A549 (cell line): ENCODE measurements at regions not wholly inside any gene's neighbourhood (a gene's known extent, or its start where the extent isn't known, plus 50 kb on each side); places are given as distances from the start of the nearest gene placed in this dataset.

Experiments used
- ATAC-seq, 2 experiments: fragments of 200-7000 bp in 1 of 2; fragments of >200 bp in 1 of 2; cut with Nextera tagmentation in 1 of 2; cut with Tn5 transposase in 1 of 2; 3 replicates each; pipeline versions ENCODE4 v1.8.0 to v1.9.1; 2018 to 2020; ENCODE audit warnings: mild to moderate bottlenecking in 1 of 2, moderate library complexity in 1 of 2
- CTCF ChIA-PET: fragments of 300-600 bp; sonication (Branson Sonifier 250); formaldehyde crosslinking; extraction: SDS; loops from one replicate; lab custom pipeline; 2021; ENCODE audit warnings: antibody characterized with exemption, inconsistent platforms; lab: Yijun Ruan, JAX
- POLR2A ChIA-PET: fragments of 350-600 bp; formaldehyde crosslinking; extraction: SDS; loops from one replicate; lab custom pipeline; 2021; ENCODE audit warnings: antibody characterized with exemption, inconsistent platforms; lab: Yijun Ruan, JAX
- DNase-seq, 2 experiments: peaks; one replicate each; pipeline versions ENCODE4 v3.0.0 to v3.0.0-alpha.2; 2011 to 2016; ENCODE audit warnings: low read depth in 1 of 2, low spot score in 1 of 2
- FAIRE-seq: peaks from 2 replicates; lab custom pipeline; 2011; peaks lifted over from hg19 to GRCh38; lab: Jason Lieb, UNC
- H3K27ac ChIP-seq, 2 experiments: fragments of >200 bp; sonication (Bioruptor Twin); formaldehyde crosslinking; 3 replicates each; pipeline ENCODE4 v1.5.1; 2016 to 2017
- H3K4me1 ChIP-seq: fragments of >200 bp; sonication (Bioruptor Twin); formaldehyde crosslinking; 3 replicates; pipeline ENCODE4 v1.6.1; 2016
- H3K4me2 ChIP-seq: fragments of >200 bp; sonication (Bioruptor Twin); formaldehyde crosslinking; 3 replicates; pipeline ENCODE4 v1.6.1; 2016
- H3K4me3 ChIP-seq: fragments of >200 bp; sonication (Bioruptor Twin); formaldehyde crosslinking; 3 replicates; pipeline ENCODE4 v1.5.1; 2016
- H3K9me3 ChIP-seq: fragments of >200 bp; sonication (Bioruptor Twin); formaldehyde crosslinking; 3 replicates; pipeline ENCODE4 v1.6.1; 2016
- CBX8 ChIP-seq: fragments of 200-600 bp; sonication (generic); IDR thresholded peaks from 2 replicates; pipeline ENCODE4 v1.6.1; 2016
- CHD4 ChIP-seq: fragments of 200-600 bp; sonication (generic); IDR thresholded peaks from 2 replicates; pipeline ENCODE4 v1.6.1; 2016; ENCODE audit warnings: antibody characterized with exemption, mild to moderate bottlenecking, borderline replicate concordance
- EHF ChIP-seq: fragments of 250-450 bp; sonication (Bioruptor Pico); IDR thresholded peaks from 2 replicates; pipeline ENCODE4 v1.5.0; 2020; ENCODE audit warnings: mild to moderate bottlenecking
- ESRRA ChIP-seq: fragments of 150-350 bp; IDR thresholded peaks from 2 replicates; pipeline ENCODE4 v1.6.1; 2014; ENCODE audit warnings: mild to moderate bottlenecking, low read length, borderline replicate concordance
- FOSB ChIP-seq: fragments of 250-450 bp; sonication (Bioruptor Pico); IDR thresholded peaks from 2 replicates; pipeline ENCODE4 v1.5.0; 2020; ENCODE audit warnings: mild to moderate bottlenecking, moderate library complexity
- GATA3 ChIP-seq: IDR thresholded peaks from 2 replicates; pipeline ENCODE4 v1.6.1; 2012; ENCODE audit warnings: borderline replicate concordance
- HDAC2 ChIP-seq: fragments of 200-600 bp; sonication (generic); IDR thresholded peaks from 2 replicates; pipeline ENCODE4 v1.6.1; 2016
- HEYL ChIP-seq: fragments of 250-450 bp; sonication (Bioruptor Pico); IDR thresholded peaks from 2 replicates; pipeline ENCODE4 v1.8.0; 2021; ENCODE audit warnings: mild to moderate bottlenecking, moderate library complexity
- HOXA7 ChIP-seq: fragments of 250-450 bp; sonication (Bioruptor Pico); IDR thresholded peaks from 2 replicates; pipeline ENCODE4 v1.5.0; 2020; ENCODE audit warnings: mild to moderate bottlenecking, moderate library complexity
- JUN ChIP-seq, 2 experiments: fragments of >200 bp; sonication (Bioruptor Twin); formaldehyde crosslinking; IDR thresholded peaks; 2 replicates in 1 of 2; 3 replicates in 1 of 2; pipeline ENCODE4 v1.6.1; 2016 to 2017
- MAFK ChIP-seq: fragments of 450-650 bp; IDR thresholded peaks from 2 replicates; pipeline ENCODE4 v1.6.1; 2014; ENCODE audit not compliant: partially characterized antibody
- MYC ChIP-seq: IDR thresholded peaks from 2 replicates; pipeline ENCODE4 v1.6.1; 2012; ENCODE audit warnings: mild to moderate bottlenecking, inconsistent platforms, low read length, improper control_type of control experiment, borderline replicate concordance
- PHF8 ChIP-seq: fragments of 200-600 bp; sonication (generic); IDR thresholded peaks from 2 replicates; pipeline ENCODE4 v1.6.1; 2016; ENCODE audit warnings: low read depth, mild to moderate bottlenecking, antibody characterized with exemption, moderate library complexity, borderline replicate concordance
- POLR2AphosphoS2 ChIP-seq: conservative IDR thresholded peaks from 2 replicates; pipeline ENCODE4 v1.6.1; 2012; ENCODE audit warnings: low read length, improper control_type of control experiment, inconsistent platforms
- RAD21 ChIP-seq, 2 experiments: fragments of >200 bp in 1 of 2; sonication (Bioruptor Twin) in 1 of 2; formaldehyde crosslinking in 1 of 2; IDR thresholded peaks in 1 of 2; conservative IDR thresholded peaks in 1 of 2; 2 replicates in 1 of 2; 3 replicates in 1 of 2; pipeline ENCODE4 v1.6.1; 2012 to 2018; ENCODE audit warnings: inconsistent platforms in 1 of 2
- RCOR1 ChIP-seq: fragments of 150-350 bp; IDR thresholded peaks from 2 replicates; pipeline ENCODE4 v1.6.1; 2014; ENCODE audit warnings: antibody characterized with exemption, low read length, low read depth
- TFCP2L1 ChIP-seq: fragments of 250-450 bp; sonication (Bioruptor Pico); IDR thresholded peaks from 2 replicates; pipeline ENCODE4 v1.5.0; 2021; ENCODE audit warnings: mild to moderate bottlenecking
- ZC3H11A ChIP-seq: fragments of 450-650 bp; IDR thresholded peaks from 2 replicates; pipeline ENCODE4 v1.6.1; 2014; ENCODE audit warnings: antibody characterized with exemption, mild to moderate bottlenecking
- ZNF302 ChIP-seq: fragments of 250-450 bp; sonication (Bioruptor Pico); IDR thresholded peaks from 2 replicates; pipeline ENCODE4 v1.9.0; 2021; ENCODE audit warnings: inconsistent platforms, mild to moderate bottlenecking, moderate library complexity
- WGBS: methylation state at CpG from one replicate; pipeline ENCODE4 v1.1.6; 2017; ENCODE audit errors: missing lambda C conversion rate; 5-methylcytosine and 5-hydroxymethylcytosine counted together
- TF ChIP-seq, protein P1 (sequence below): fragments of 200-600 bp; sonication (generic); IDR thresholded peaks from 2 replicates; pipeline ENCODE4 v1.6.1; 2016; ENCODE audit warnings: antibody characterized with exemption, mild to moderate bottlenecking, moderate library complexity
- TF ChIP-seq, protein P2 (sequence below): IDR thresholded peaks from 2 replicates; pipeline ENCODE4 v1.6.1; 2012

DNA sequence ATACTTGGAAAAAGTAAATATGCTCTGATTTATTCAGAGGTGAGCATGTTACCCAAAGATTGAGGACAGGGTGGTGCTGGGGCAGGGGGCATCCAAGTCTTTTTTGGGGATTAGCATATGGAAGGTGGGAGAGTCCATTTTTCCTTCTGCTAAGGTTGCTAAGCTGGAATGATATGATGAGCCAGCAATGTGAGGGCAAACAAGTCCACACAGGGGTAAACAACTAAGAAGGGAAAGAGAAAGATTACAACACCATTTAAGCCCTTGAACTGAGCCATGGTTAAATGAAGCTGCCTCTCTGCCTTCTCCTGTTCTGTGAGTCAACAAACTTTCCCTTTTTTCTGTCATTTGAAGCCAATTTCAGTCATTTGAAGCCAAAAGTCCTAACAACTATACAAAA, 89.0 kb downstream of the RPL22L1 start (continued):
- TF ChIP-seq, protein P1, sequence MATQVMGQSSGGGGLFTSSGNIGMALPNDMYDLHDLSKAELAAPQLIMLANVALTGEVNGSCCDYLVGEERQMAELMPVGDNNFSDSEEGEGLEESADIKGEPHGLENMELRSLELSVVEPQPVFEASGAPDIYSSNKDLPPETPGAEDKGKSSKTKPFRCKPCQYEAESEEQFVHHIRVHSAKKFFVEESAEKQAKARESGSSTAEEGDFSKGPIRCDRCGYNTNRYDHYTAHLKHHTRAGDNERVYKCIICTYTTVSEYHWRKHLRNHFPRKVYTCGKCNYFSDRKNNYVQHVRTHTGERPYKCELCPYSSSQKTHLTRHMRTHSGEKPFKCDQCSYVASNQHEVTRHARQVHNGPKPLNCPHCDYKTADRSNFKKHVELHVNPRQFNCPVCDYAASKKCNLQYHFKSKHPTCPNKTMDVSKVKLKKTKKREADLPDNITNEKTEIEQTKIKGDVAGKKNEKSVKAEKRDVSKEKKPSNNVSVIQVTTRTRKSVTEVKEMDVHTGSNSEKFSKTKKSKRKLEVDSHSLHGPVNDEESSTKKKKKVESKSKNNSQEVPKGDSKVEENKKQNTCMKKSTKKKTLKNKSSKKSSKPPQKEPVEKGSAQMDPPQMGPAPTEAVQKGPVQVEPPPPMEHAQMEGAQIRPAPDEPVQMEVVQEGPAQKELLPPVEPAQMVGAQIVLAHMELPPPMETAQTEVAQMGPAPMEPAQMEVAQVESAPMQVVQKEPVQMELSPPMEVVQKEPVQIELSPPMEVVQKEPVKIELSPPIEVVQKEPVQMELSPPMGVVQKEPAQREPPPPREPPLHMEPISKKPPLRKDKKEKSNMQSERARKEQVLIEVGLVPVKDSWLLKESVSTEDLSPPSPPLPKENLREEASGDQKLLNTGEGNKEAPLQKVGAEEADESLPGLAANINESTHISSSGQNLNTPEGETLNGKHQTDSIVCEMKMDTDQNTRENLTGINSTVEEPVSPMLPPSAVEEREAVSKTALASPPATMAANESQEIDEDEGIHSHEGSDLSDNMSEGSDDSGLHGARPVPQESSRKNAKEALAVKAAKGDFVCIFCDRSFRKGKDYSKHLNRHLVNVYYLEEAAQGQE, result no peak
- TF ChIP-seq ZC3H11A (no peak), PHF8 (no peak)

DNA sequence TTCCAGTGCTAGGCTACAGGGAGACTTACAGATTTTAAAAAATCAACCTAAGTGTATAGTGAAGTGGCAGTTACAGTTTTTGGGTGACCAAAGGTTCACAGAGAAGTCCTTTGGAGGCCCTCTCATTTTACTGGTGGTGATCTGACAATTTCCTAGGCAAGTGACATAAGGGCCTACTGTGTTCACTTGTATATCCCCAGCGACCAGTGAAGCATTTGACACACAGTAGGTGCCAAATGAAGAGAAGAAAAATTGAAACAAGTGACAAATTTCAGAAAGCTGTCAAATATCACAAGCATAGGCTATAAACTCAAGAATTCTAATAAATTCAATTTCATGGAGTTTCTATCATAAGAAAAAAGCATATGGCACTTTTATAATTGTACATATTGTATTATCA, 89.5 kb downstream of the RPL22L1 start:
- no peak for TF ChIP-seq TFCP2L1 (CRISPR knock-in tag)
- TF ChIP-seq JUN (IDR thresholded peaks at IDR 0.05), result no peak
- no peak for TF ChIP-seq HOXA7 (CRISPR knock-in tag)
- TF ChIP-seq MAFK, result no peak
- 7% methylated on average over 1 of the region's 1 CpG for WGBS
- ATAC-seq (no peak), DNase-seq (no peak), FAIRE-seq (no peak)
- H3K9me3 ChIP-seq, result no peaks in the 10 kb centered on the region
- no peaks in the 10 kb centered on the region for H3K4me1 ChIP-seq
- ChIA-PET POLR2A (no interaction called here), CTCF (interaction anchor here (1.2 to 3.2 kb wide), 2 partner anchors 12 to 32 kb away, joined by 3 to 9 read pairs; no protein-coding TSS in a partner anchor)
- H3K27ac ChIP-seq, result no peak overlapping the region
- no peak overlapping the region for H3K4me2 ChIP-seq
- H3K4me3 ChIP-seq, result no peak overlapping the region

DNA sequence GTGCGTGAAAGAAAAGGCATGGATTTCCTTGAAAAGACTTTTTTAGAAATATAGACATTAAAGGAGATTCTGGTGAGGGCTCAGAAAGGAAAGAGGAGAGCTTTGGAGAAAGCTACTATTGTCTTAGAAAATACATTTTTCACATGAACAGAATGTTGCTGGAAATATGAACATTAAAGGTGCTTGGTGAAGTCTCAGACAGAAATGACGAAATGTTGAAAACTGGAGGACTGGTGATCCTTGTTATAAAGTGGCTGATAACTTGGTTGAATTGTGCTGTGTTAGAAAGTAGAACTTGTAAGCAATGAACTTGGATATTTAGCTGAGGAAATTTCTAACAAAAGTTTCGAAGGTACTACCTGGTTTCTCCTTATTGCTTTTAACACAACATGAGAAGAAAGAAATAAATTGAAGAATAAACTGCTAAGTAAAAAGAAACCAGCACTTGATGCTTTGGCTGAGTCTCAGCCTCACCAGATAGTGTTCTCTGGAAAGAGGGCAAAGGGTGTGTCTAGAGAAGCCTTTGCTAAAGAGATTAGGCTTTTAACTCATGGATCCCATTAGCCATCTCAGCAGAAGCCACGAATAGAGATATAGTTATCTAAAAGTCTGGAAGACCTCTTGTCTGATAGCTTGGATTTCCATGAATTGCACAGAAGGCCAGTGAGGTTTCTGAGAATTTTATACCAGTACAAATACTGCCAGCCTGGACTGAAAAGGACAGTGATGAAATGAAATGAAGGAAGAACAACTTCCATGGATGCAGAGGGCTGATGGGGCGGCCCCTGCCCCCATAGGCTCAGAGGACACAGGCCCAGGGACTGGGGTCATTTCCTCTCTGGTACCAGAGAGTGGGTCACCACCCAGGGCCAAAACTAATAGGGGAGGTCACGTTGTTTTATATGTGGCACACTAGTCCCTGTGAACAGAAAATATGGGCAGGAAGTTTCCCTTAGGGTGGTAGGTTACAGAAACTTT, 91.5 kb downstream of the RPL22L1 start:
- no peak overlapping the region for H3K4me2 ChIP-seq
- FAIRE-seq (no peak), DNase-seq (no peak), ATAC-seq (no peak)
- POLR2A ChIA-PET, result no interaction called here
- no peaks in the 10 kb centered on the region for H3K9me3 ChIP-seq
- no peak overlapping the region for H3K4me3 ChIP-seq
- H3K27ac ChIP-seq, result no peak overlapping the region
- no peaks in the 10 kb centered on the region for H3K4me1 ChIP-seq
- CTCF ChIA-PET, result no interaction called here
- 33% methylated on average over 6 of the region's 6 CpGs for WGBS
- no peak for TF ChIP-seq JUN (IDR thresholded peaks at IDR 0.05)
- TF ChIP-seq POLR2AphosphoS2, result no peak
- no peak for TF ChIP-seq HDAC2
- TF ChIP-seq RAD21 (conservative IDR thresholded peaks at IDR 0.05 in 1 of 2, IDR thresholded peaks at IDR 0.05 in 1 of 2), result no peak
- no peak for TF ChIP-seq FOSB
- TF ChIP-seq TFCP2L1 (CRISPR knock-in tag), result no peak
- TF ChIP-seq CHD4, result no peak
- no peak for TF ChIP-seq ESRRA
- TF ChIP-seq GATA3, result no peak
- TF ChIP-seq CBX8, result no peak
- TF ChIP-seq ZNF302 (CRISPR knock-in tag), result no peak

DNA sequence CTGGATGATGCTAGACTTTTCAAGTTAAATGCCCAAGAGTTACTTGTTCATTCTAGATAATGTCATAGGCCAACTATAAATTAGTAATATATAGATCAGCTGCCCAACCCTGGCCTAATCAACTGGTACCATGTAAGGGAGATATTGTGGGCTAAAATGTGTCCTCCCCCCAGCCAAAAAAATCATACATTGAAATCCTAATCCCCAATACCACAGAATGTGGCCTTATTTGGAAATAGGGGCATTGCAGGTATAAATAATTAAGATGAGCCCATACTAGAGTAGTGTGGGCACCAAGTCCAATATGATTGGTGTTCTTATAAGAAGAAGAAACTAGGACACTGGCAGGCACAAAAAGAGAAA, 92.5 kb downstream of the RPL22L1 start:
- ATAC-seq, result no peak
- no peak for FAIRE-seq
- Histone ChIP-seq H3K9me3 (no peaks in the 10 kb centered on the region), H3K4me1 (no peaks in the 10 kb centered on the region), H3K4me3 (no peak overlapping the region), H3K27ac (no peak overlapping the region), H3K4me2 (no peak overlapping the region)
- CTCF ChIA-PET, result no interaction called here
- no peak for DNase-seq
- TF ChIP-seq EHF (CRISPR knock-in tag) (no peak), RCOR1 (no peak), HEYL (no peak), MAFK (no peak), MYC (no peak)
- TF ChIP-seq, protein P2, sequence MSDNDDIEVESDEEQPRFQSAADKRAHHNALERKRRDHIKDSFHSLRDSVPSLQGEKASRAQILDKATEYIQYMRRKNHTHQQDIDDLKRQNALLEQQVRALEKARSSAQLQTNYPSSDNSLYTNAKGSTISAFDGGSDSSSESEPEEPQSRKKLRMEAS, result no peak
- POLR2A ChIA-PET, result no interaction called here
